HepG2 (cell line): ENCODE measurements at regions not wholly inside any gene's neighbourhood (a gene's known extent, or its start where the extent isn't known, plus 50 kb on each side); places are given as distances from the start of the nearest gene placed in this dataset.

ENCODE experiments used
- ATF7 ChIP-seq, 2 experiments: fragments of 450-650 bp in 1 of 2; sonication (generic) in 1 of 2; formaldehyde crosslinking in 1 of 2; IDR thresholded peaks; 2 replicates each; pipeline versions ENCODE4 v1.4.0 to v1.6.1; 2016 to 2020; ENCODE audit warnings: antibody characterized with exemption in 1 of 2, mild to moderate bottlenecking in 1 of 2, missing genetic modification reagents in 1 of 2
- CHD2 ChIP-seq: IDR thresholded peaks from 2 replicates; pipeline ENCODE4 v1.6.1; 2011; ENCODE audit warnings: low read depth, low read length, improper control_type of control experiment
- EP300 ChIP-seq, 3 experiments: sonication (generic) in 1 of 3; formaldehyde crosslinking in 1 of 3; IDR thresholded peaks; 2 replicates each; pipeline versions ENCODE4 v1.5.1 to v1.6.1; 2011 to 2020; ENCODE audit warnings: low read depth in 2 of 3, low read length in 2 of 3, borderline replicate concordance in 1 of 3, improper control_type of control experiment in 1 of 3, mild to moderate bottlenecking in 1 of 3, missing genetic modification reagents in 1 of 3, moderate library complexity in 1 of 3
- FOSL1 ChIP-seq: sonication (generic); formaldehyde crosslinking; IDR thresholded peaks from 2 replicates; pipeline ENCODE4 v1.9.0; 2021; ENCODE audit warnings: missing genetic modification reagents, borderline replicate concordance
- HCFC1 ChIP-seq: fragments of 150-350 bp; IDR thresholded peaks from 2 replicates; pipeline ENCODE4 v1.6.1; 2014; ENCODE audit warnings: low read depth, low read length
- JUN ChIP-seq: sonication (generic); formaldehyde crosslinking; IDR thresholded peaks from 2 replicates; pipeline ENCODE4 v1.4.0; 2020; ENCODE audit warnings: mild to moderate bottlenecking, missing genetic modification reagents
- PATZ1 ChIP-seq: sonication (generic); formaldehyde crosslinking; IDR thresholded peaks from 2 replicates; pipeline ENCODE4 v1.4.0; 2020; ENCODE audit warnings: missing genetic modification reagents
- SMC3 ChIP-seq: IDR thresholded peaks from 2 replicates; pipeline ENCODE4 v1.6.1; 2011; ENCODE audit warnings: low read length, improper control_type of control experiment
- YY1 ChIP-seq: IDR thresholded peaks from 2 replicates; pipeline ENCODE4 v1.6.1; 2011; ENCODE audit warnings: low read length, low read depth, moderate library complexity, mild to moderate bottlenecking; ENCODE audit not compliant: insufficient read depth, insufficient replicate concordance
- ZNF3 ChIP-seq: IDR thresholded peaks from 2 replicates; pipeline ENCODE4 v1.7.0; 2017; ENCODE audit warnings: inconsistent platforms
- TF ChIP-seq, protein P1 (sequence below): sonication (generic); formaldehyde crosslinking; IDR thresholded peaks from 2 replicates; pipeline ENCODE4 v1.5.0; 2020; ENCODE audit warnings: mild to moderate bottlenecking, missing genetic modification reagents, moderate library complexity

DNA sequence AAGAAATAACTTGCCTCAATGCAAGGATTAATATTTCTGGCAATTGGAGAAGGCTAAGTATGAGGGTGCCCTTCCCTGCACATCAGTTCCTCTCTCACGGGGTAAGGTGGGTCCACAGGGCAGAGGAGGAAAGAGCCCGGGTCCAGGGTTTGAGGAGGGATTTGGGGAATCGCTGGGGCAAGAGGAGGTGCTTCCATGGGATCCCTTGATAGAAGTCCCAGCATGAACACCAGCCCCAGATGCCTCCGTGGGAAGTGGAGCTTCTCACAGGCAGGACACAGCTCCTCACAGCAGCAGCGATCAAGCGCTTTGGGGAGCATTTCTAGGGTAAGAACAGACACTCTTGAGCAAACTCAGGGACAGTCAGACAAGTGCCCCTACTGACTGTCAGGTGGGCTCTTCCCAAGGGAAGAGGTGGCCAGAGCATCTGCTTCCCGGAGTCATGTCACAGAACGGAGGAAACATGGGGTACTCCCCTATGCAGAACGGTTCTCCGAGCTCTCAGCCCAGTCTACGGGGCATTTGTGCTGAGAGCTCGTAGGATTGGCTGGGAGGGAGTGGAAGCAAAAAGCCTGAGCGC, 218.9 kb upstream of the ARL4C start:
- TF ChIP-seq JUN (no peak), FOSL1 (CRISPR knock-in tag) (no peak), PATZ1 (CRISPR knock-in tag) (no peak), YY1 (no peak), CHD2 (no peak), ATF7 (IDR thresholded peaks at IDR 0.05) (no peak), ATF7 (CRISPR knock-in tag; IDR thresholded peaks at IDR 0.05) (no peak), ZNF3 (no peak), HCFC1 (no peak), EP300 (IDR thresholded peaks at IDR 0.05; ENCODE audit: low read depth in 2 of 2, low read length in 2 of 2) (no peak), EP300 (CRISPR knock-in tag; IDR thresholded peaks at IDR 0.05; ENCODE audit: borderline replicate concordance) (no peak), SMC3 (no peak)
- TF ChIP-seq, protein P1, sequence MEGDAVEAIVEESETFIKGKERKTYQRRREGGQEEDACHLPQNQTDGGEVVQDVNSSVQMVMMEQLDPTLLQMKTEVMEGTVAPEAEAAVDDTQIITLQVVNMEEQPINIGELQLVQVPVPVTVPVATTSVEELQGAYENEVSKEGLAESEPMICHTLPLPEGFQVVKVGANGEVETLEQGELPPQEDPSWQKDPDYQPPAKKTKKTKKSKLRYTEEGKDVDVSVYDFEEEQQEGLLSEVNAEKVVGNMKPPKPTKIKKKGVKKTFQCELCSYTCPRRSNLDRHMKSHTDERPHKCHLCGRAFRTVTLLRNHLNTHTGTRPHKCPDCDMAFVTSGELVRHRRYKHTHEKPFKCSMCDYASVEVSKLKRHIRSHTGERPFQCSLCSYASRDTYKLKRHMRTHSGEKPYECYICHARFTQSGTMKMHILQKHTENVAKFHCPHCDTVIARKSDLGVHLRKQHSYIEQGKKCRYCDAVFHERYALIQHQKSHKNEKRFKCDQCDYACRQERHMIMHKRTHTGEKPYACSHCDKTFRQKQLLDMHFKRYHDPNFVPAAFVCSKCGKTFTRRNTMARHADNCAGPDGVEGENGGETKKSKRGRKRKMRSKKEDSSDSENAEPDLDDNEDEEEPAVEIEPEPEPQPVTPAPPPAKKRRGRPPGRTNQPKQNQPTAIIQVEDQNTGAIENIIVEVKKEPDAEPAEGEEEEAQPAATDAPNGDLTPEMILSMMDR (CRISPR knock-in tag) = no peak
